GM23248 (cell line): ENCODE measurements at regions not wholly inside any gene's neighbourhood (a gene's known extent, or its start where the extent isn't known, plus 50 kb on each side); places are given as distances from the start of the nearest gene placed in this dataset.
"Not testable (repeated sequence)": the region's sequence is repeated elsewhere in the genome, so short reads cannot be mapped to it uniquely, and the experiment has no call there.

Experiments used
- DNase-seq: peaks from one replicate; pipeline ENCODE4 v3.0.0-alpha.2; 2015
- H2AFZ ChIP-seq: fragments of 200-600 bp; sonication (generic); 2 replicates; pipeline ENCODE4 v1.6.1; 2016; ENCODE audit warnings: antibody characterized with exemption
- H3F3A ChIP-seq: fragments of 200-600 bp; sonication (generic); 2 replicates; pipeline ENCODE4 v1.6.1; 2016; ENCODE audit warnings: mild to moderate bottlenecking, antibody characterized with exemption, mixed run types; ENCODE audit not compliant: insufficient read depth
- H3K27ac ChIP-seq: fragments of 200-600 bp; sonication (generic); 2 replicates; pipeline ENCODE4 v1.5.1; 2016; ENCODE audit warnings: mild to moderate bottlenecking
- H3K27me3 ChIP-seq: fragments of 200-600 bp; sonication (generic); replicated peaks from 2 replicates; pipeline ENCODE4 v1.6.1; 2016; ENCODE audit warnings: mild to moderate bottlenecking; ENCODE audit not compliant: insufficient read depth
- H3K36me3 ChIP-seq: fragments of 200-600 bp; sonication (generic); 2 replicates; pipeline ENCODE4 v1.6.1; 2016; ENCODE audit warnings: low read depth, mild to moderate bottlenecking
- H3K4me1 ChIP-seq: fragments of 200-600 bp; sonication (generic); 2 replicates; pipeline ENCODE4 v1.6.1; 2016; ENCODE audit warnings: mild to moderate bottlenecking; ENCODE audit not compliant: insufficient read depth
- H3K4me2 ChIP-seq: fragments of 200-600 bp; sonication (generic); one replicate; pipeline ENCODE4 v1.6.1; 2016; ENCODE audit warnings: mild to moderate bottlenecking; ENCODE audit not compliant: unreplicated experiment
- H3K4me3 ChIP-seq: fragments of 200-600 bp; sonication (generic); 2 replicates; pipeline ENCODE4 v1.5.1; 2016; ENCODE audit warnings: mild to moderate bottlenecking
- H3K79me2 ChIP-seq: fragments of 200-600 bp; sonication (generic); 2 replicates; pipeline ENCODE4 v1.6.1; 2016; ENCODE audit warnings: mild to moderate bottlenecking; ENCODE audit not compliant: insufficient read depth
- H3K9ac ChIP-seq: fragments of 200-600 bp; sonication (generic); 2 replicates; pipeline ENCODE4 v1.6.1; 2016; ENCODE audit warnings: mild to moderate bottlenecking
- H3K9me2 ChIP-seq: fragments of 200-600 bp; sonication (generic); 2 replicates; pipeline ENCODE4 v1.6.1; 2016; ENCODE audit warnings: mixed run types, mild to moderate bottlenecking, moderate library complexity; ENCODE audit not compliant: insufficient read depth
- H3K9me3 ChIP-seq: fragments of 200-600 bp; sonication (generic); one replicate; pipeline ENCODE4 v1.6.1; 2017; ENCODE audit warnings: low read depth
- H4K20me1 ChIP-seq: fragments of 200-600 bp; sonication (generic); 2 replicates; pipeline ENCODE4 v1.6.0; 2016; ENCODE audit not compliant: insufficient read depth
- EZH2 ChIP-seq: fragments of 200-600 bp; sonication (generic); IDR thresholded peaks from 2 replicates; pipeline ENCODE4 v1.6.1; 2018; ENCODE audit warnings: antibody characterized with exemption, mild to moderate bottlenecking; ENCODE audit not compliant: insufficient read depth, poor library complexity, severe bottlenecking
- EZH2phosphoT487 ChIP-seq: fragments of 200-600 bp; sonication (generic); IDR thresholded peaks from 2 replicates; pipeline ENCODE4 v1.6.1; 2018; ENCODE audit warnings: antibody characterized with exemption, moderate library complexity, mild to moderate bottlenecking, low read depth; ENCODE audit not compliant: insufficient read depth
- WGBS, 2 experiments: methylation state at CpG; one replicate each; pipeline ENCODE4 v1.1.6; 2015 to 2017; ENCODE audit warnings: low lambda C conversion rate in 2 of 2, low coverage in 1 of 2; ENCODE audit errors: missing lambda C conversion rate in 2 of 2; 5-methylcytosine and 5-hydroxymethylcytosine counted together
- in situ Hi-C: fragments of 300-500 bp; cut with MboI; formaldehyde crosslinking; loops from 2 replicates; pipeline ENCODE4 v1.15.0; 2020

DNA sequence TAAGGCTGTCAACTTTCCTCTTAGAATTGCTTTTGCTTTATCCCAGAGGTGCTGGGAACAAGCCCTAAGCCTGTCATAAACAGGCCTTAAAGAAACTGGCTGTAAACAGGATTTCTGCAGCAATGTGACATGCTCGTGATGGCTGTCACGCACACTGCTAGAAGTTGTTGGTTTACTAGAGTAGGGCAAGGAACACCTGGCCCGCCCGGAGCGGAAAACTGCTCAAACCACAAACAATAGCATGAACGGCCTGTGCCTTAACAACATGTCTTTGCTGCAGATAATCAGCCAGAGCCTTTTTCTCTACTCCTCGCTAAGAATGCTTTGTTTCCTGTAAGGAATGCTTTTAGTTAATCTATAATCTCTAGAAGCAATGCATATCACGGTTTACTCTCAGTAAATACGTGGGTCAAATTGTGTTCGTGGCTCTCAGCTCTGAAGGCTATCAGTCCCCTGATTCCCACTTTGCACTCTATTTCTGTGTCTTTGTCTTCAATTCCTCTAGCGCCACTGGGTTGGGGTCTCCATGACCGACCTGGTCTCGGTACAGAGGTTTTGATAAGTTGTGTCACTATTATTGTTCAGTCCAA lies 318.3 kb downstream of the GLUD2 start:
- Histone ChIP-seq H3K4me2 (no peak overlapping the region), H3K27ac (no peak overlapping the region), H3K4me1 (no peaks in the 10 kb centered on the region), H3K9me3 (no peaks in the 10 kb centered on the region), H3K27me3 (no peaks in the 10 kb centered on the region), H3F3A (no peaks in the 10 kb centered on the region), H4K20me1 (no peaks in the 10 kb centered on the region), H3K9me2 (no peaks in the 10 kb centered on the region), H3K4me3 (no peak overlapping the region), H3K79me2 (no peaks in the 10 kb centered on the region), H3K36me3 (no peaks in the 10 kb centered on the region), H2AFZ (no peak overlapping the region), H3K9ac (no peak overlapping the region)
- WGBS, 2 experiments, result 26 to 41% methylated on average over 10 to 13 of the region's 13 CpGs
- TF ChIP-seq EZH2 (no peak), EZH2phosphoT487 (no peak)
- no peak for DNase-seq
- in situ Hi-C loops, result no loop called here

DNA sequence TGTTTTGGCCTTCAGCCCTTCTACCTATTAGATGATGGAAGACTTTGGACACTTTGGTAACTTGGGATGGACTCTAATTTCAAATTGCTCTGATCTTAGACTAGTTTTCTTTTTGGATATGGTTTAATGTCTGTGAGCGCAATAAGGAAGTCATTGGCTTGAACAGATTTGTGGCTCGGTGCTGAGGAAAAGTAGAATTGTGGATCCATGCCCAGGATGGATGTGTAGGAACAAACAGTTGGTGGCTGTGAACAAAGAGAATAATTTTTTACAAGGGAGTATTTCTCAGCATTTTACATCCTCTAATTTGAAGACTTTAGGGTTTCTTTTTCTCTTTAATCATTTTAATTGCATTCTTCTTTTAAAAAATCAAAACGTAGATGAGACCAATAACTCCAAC lies 327.1 kb downstream of the GLUD2 start:
- Histone ChIP-seq H3K4me2 (no peak overlapping the region), H3K9ac (no peak overlapping the region), H3K9me3 (no peaks in the 10 kb centered on the region), H3K9me2 (no peaks in the 10 kb centered on the region), H3K27me3 (no peaks in the 10 kb centered on the region), H3F3A (no peaks in the 10 kb centered on the region), H2AFZ (no peak overlapping the region), H3K4me3 (no peak overlapping the region), H4K20me1 (no peaks in the 10 kb centered on the region), H3K4me1 (no peaks in the 10 kb centered on the region), H3K79me2 (no peaks in the 10 kb centered on the region), H3K27ac (no peak overlapping the region), H3K36me3 (no peaks in the 10 kb centered on the region)
- WGBS, 2 experiments, result 10 to 31% methylated on average over 3 of the region's 3 CpGs
- TF ChIP-seq EZH2phosphoT487, result no peak
- no peak for TF ChIP-seq EZH2
- in situ Hi-C loops, result no loop called here
- DNase-seq, result no peak

- H3K27ac ChIP-seq, H3K36me3 ChIP-seq, H3K9me3 ChIP-seq, H3K4me2 ChIP-seq, H4K20me1 ChIP-seq, H2AFZ ChIP-seq, H3K9me2 ChIP-seq, DNase-seq, H3F3A ChIP-seq, H3K4me1 ChIP-seq, in situ Hi-C loops, H3K4me3 ChIP-seq, H3K79me2 ChIP-seq, H3K9ac ChIP-seq, H3K27me3 ChIP-seq: not testable (repeated sequence)
- WGBS, 2 experiments, result 34 to 39% methylated on average over 7 of the region's 7 CpGs
These were observed 334.5 kb downstream of the GLUD2 start for GRCh38 chrX:121381915-121382314.

DNA sequence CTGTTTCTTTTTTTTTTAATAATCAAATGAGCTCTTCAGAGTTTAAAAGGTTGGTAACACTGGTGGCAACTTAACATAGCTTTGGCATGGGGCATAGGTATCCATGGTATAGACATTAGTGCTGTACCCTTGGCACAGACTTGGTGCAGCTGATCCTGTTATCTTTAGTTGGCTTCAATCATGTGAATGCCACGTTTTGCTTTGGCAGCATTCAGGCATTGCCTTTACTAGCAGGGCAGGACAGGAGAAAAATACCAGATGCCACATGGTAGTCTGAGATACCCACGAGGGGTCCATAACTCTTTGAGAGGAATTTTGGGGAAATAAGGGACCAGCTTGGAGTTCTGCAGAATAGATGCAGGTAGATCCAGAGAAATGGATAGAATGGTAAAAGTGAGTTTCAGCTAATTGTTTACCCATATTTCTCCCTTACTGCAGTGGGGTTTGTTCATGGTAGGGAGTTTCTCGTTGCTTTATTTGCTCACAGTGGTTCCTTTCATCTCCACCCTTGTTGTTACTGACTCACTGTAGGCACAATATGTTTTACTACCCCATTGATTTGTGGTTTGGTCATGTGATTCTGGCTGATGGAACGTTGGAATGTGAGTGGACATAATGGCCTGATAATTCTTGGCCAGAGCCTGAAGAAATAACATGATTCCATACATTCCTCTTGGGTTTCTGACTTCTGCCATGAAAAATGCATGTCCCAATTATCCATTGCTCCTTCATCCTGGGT lies 342.7 kb downstream of the GLUD2 start:
- Histone ChIP-seq H3K27me3 (no peaks in the 10 kb centered on the region), H3K79me2 (no peaks in the 10 kb centered on the region), H3F3A (no peaks in the 10 kb centered on the region), H3K9ac (no peak overlapping the region), H3K36me3 (no peaks in the 10 kb centered on the region), H3K9me3 (no peaks in the 10 kb centered on the region), H3K4me3 (no peak overlapping the region), H3K4me2 (no peak overlapping the region), H4K20me1 (no peaks in the 10 kb centered on the region), H3K9me2 (no peaks in the 10 kb centered on the region), H2AFZ (no peak overlapping the region), H3K27ac (no peak overlapping the region), H3K4me1 (no peaks in the 10 kb centered on the region)
- WGBS, 2 experiments, result 2 to 8% methylated on average over 4 of the region's 4 CpGs
- peak; percentile 13 for DNase-seq
- in situ Hi-C loops, result no loop called here
- TF ChIP-seq EZH2phosphoT487 (no peak), EZH2 (no peak)
